Epidermal melanocyte (primary cell): ENCODE measurements at regions not wholly inside any gene's neighbourhood (a gene's known extent, or its start where the extent isn't known, plus 50 kb on each side); places are given as distances from the start of the nearest gene placed in this dataset.

ENCODE experiments used
- DNase-seq: peaks from one replicate; pipeline ENCODE4 v3.0.0; 2011; ENCODE audit warnings: low spot score; ENCODE audit not compliant: insufficient read length

- no peak for DNase-seq
These were observed 292.5 kb upstream of the SALL3 start for GRCh38 chr18:78686976-78687685.

- DNase-seq, result no peak
These were observed 291.9 kb upstream of the SALL3 start for GRCh38 chr18:78687736-78688135.

GRCh38 chr18:78688249-78688648 is 291.4 kb upstream of the SALL3 start:
- no peak for DNase-seq

- no peak for DNase-seq
These were observed 290.7 kb upstream of the SALL3 start for GRCh38 chr18:78688916-78689315.

GRCh38 chr18:78689606-78690005 is 290.0 kb upstream of the SALL3 start:
- DNase-seq, result no peak

- no peak for DNase-seq
These were observed 287.5 kb upstream of the SALL3 start for GRCh38 chr18:78692105-78692504.

GRCh38 chr18:78693429-78693828 is 286.2 kb upstream of the SALL3 start:
- DNase-seq, result no peak

GRCh38 chr18:78696698-78697435 is 282.8 kb upstream of the SALL3 start:
- DNase-seq, result no peak

GRCh38 chr18:78697446-78697845 is 282.2 kb upstream of the SALL3 start:
- DNase-seq, result no peak

- DNase-seq, result no peak
These were observed 280.7 kb upstream of the SALL3 start for GRCh38 chr18:78698914-78699313.

- DNase-seq, result no peak
These were observed 280.1 kb upstream of the SALL3 start for GRCh38 chr18:78699499-78699898.

- no peak for DNase-seq
These were observed 277.7 kb upstream of the SALL3 start for GRCh38 chr18:78701771-78702396.

GRCh38 chr18:78703291-78703690 is 276.3 kb upstream of the SALL3 start:
- no peak for DNase-seq

GRCh38 chr18:78704971-78705461 is 274.6 kb upstream of the SALL3 start:
- DNase-seq, result no peak

- DNase-seq, result no peak
These were observed 270.3 kb upstream of the SALL3 start for GRCh38 chr18:78709261-78709809.

- DNase-seq, result no peak
These were observed 268.3 kb upstream of the SALL3 start for GRCh38 chr18:78711316-78711715.

GRCh38 chr18:78711971-78712370 is 267.6 kb upstream of the SALL3 start:
- no peak for DNase-seq

GRCh38 chr18:78713069-78713468 is 266.5 kb upstream of the SALL3 start:
- no peak for DNase-seq

GRCh38 chr18:78713726-78714125 is 265.9 kb upstream of the SALL3 start:
- no peak for DNase-seq

- no peak for DNase-seq
These were observed 263.6 kb upstream of the SALL3 start for GRCh38 chr18:78716022-78716421.

- DNase-seq, result no peak
These were observed 263.0 kb upstream of the SALL3 start for GRCh38 chr18:78716581-78716980.
